Urinary bladder (tissue), 3 donors: ENCODE measurements at regions not wholly inside any gene's neighbourhood (a gene's known extent, or its start where the extent isn't known, plus 50 kb on each side); places are given as distances from the start of the nearest gene placed in this dataset.

ENCODE experiments used
- DNase-seq: peaks from one replicate; pipeline ENCODE4 v3.0.0-alpha.2; 2015; ENCODE audit errors: extremely low spot score
- H3K27ac ChIP-seq: one replicate; pipeline ENCODE4 v1.5.1; 2013; ENCODE audit warnings: low read depth, mild to moderate bottlenecking, moderate library complexity
- H3K36me3 ChIP-seq: one replicate; pipeline ENCODE4 v1.6.1; 2013; ENCODE audit warnings: mild to moderate bottlenecking, moderate library complexity; ENCODE audit not compliant: insufficient read depth
- H3K4me1 ChIP-seq: one replicate; pipeline ENCODE4 v1.6.1; 2013; ENCODE audit warnings: mild to moderate bottlenecking, moderate library complexity; ENCODE audit not compliant: insufficient read depth
- H3K4me3 ChIP-seq: one replicate; pipeline ENCODE4 v1.5.1; 2013; ENCODE audit warnings: low read depth, low read length
- whole genome bisulfite sequencing: extraction: QIAGEN DNeasy Blood & Tissue Kit; methylation state at CpG from one replicate; pipeline ENCODE4 v1.1.7; 2013; 5-methylcytosine and 5-hydroxymethylcytosine counted together
- donor health status: healthy with polysubstance abuse.
- donor health status: healthy.

DNA sequence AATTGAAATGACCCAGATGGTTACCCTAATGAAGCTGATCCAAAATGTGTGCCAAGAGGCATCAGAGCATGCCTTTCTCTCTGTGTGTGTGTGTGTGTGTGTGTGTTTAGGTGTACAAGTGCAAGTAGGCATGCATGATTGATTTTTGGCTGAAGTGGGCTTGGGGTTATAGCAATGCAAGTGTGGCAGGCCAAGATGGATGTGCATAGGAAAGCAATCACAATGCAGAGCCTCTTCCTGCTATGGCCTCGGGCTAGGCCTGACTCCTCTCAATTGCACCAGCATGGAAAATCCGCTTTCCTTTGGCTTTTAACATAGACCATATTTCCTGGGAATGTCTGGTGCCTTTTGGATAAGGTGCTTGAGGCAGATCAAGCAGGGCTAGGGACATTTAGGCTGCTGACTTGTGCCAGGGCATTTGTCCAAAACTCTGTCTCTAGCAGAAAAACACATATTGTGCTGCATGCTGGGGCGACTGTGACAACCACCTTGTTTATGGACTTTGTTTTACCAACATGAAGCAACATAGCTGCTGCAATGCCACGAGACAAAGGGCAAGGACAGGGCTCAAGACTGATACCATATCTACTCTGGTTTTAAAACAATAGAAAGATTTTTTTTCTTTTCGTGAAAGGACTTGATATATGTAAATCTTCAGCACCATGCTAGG lies 395.7 kb downstream of the RAPGEF2 start:
- WGBS = 71% methylated on average over 5 of the region's 5 CpGs
- no peak overlapping the region for H3K27ac ChIP-seq
- no peak overlapping the region for H3K4me3 ChIP-seq
- H3K36me3 ChIP-seq = no peaks in the 10 kb centered on the region
- DNase-seq = no peak
- no peaks in the 10 kb centered on the region for H3K4me1 ChIP-seq

DNA sequence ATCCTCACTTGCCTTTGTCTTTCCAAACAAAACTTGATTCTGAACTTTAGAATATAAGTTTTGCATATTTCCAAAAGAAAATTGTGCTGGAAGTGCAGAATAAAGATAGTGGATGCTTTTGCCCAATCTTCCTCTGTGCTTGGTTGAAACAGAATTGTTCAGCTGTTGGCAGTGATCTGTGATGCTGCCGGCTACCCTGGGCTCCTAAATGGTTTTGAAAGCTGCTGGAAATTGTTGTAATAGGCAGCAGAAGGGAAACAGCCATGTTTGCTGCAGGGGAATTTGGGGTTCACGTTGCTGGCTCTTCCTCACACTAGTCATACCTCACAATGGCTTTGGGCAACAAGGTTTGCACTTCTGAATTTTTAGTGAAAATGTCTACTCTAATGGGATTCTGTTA lies 398.0 kb downstream of the RAPGEF2 start:
- no peak for DNase-seq
- no peak overlapping the region for H3K27ac ChIP-seq
- H3K4me3 ChIP-seq = no peak overlapping the region
- no peaks in the 10 kb centered on the region for H3K36me3 ChIP-seq
- WGBS = 70% methylated on average over 2 of the region's 2 CpGs
- H3K4me1 ChIP-seq = no peaks in the 10 kb centered on the region

DNA sequence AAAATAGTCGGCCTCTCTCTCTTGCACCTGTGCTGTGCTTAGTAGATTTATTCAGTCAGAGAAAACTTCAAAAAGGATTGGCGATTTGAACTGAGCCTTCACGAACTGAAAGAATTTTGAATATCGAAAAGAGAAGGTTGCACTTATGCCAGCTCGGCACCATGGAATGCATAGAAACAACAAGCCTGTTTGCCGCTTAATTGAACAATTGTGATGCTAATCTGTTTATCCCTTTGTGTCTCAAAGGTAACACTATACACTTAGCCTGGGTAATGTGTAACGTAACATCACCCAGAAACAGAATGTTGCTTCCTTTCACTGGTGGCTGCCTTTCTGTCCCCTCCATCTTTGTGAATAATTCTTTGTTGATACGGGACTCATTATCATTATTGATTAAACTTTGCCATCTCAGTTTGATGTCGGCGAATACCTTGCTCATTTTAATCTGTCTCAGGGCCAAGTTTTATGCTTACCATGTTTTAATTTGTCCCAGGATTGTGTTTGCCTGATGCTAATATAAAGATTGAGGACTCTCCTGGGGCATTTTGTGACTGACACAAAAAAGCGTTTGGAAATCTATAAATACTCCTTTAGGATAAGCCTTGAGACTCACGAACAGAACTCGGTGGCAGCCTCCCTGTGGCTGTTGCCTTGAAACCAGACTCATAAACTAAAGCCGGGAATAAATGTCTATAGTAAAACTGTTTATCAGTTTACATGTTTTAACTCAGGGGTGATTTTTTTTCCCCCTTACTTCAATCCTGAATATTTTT lies 400.5 kb downstream of the RAPGEF2 start:
- WGBS = 63% methylated on average over 14 of the region's 14 CpGs
- Histone ChIP-seq H3K36me3 (no peaks in the 10 kb centered on the region), H3K4me3 (no peak overlapping the region), H3K27ac (no peak overlapping the region), H3K4me1 (no peaks in the 10 kb centered on the region)
- DNase-seq = no peak

DNA sequence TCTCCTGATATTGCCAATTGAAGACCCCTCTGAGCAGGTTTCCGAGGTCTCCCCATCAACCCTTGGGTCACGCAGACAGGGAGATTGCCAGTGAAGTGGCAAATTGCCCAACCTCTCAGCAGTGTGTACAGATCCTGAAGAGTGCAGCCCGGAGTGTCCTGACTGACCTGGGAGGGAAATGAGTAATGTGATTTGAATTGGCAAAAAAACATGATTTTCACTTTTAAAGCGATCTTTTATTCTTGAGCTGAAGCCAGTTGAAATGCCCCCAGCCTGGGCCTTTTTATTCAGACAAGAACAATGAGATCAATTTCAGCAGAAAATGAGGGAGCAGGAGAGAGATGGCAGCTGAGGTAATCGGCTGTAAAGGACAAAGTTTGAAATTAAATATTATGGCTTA lies 401.8 kb downstream of the RAPGEF2 start:
- no peak overlapping the region for H3K27ac ChIP-seq
- DNase-seq = no peak
- WGBS = 65% methylated on average over 5 of the region's 5 CpGs
- H3K36me3 ChIP-seq = no peaks in the 10 kb centered on the region
- no peaks in the 10 kb centered on the region for H3K4me1 ChIP-seq
- H3K4me3 ChIP-seq = no peak overlapping the region

DNA sequence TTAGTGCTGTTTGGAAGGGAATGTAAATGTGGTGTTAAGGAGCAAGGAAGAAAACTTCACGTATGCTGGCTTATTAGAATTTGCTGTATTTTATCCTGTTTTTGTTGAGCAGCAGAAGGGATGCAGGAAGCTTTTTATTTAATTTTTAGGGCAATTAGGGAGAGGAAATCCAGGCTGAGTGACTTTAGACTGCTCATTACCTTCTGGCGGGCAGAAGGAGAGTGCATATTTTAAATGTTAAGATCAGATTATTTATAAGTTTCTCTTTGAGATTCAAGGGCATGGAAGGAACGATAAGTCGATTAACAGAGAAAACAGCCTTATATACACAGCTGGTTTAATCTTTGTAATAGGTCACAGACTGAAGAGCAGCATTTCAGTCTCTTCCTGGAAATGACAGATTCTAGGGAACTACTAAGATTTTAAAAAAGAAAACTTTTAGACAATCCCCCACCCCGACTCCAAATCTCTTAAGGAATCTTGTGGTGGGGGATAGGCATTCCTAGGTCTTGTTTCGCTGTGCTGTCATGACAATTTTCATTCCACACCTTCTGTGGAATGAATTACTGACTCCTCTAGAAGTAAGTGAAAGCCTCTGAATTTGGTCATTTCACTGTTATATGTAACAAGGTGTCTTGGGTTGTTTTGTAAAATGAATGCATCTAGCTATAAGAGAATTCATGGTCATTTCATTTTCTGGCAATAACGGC lies 402.5 kb downstream of the RAPGEF2 start:
- no peaks in the 10 kb centered on the region for H3K4me1 ChIP-seq
- H3K36me3 ChIP-seq = no peaks in the 10 kb centered on the region
- no peak overlapping the region for H3K27ac ChIP-seq
- 48% methylated on average over 7 of the region's 7 CpGs for WGBS
- DNase-seq = no peak
- no peak overlapping the region for H3K4me3 ChIP-seq

DNA sequence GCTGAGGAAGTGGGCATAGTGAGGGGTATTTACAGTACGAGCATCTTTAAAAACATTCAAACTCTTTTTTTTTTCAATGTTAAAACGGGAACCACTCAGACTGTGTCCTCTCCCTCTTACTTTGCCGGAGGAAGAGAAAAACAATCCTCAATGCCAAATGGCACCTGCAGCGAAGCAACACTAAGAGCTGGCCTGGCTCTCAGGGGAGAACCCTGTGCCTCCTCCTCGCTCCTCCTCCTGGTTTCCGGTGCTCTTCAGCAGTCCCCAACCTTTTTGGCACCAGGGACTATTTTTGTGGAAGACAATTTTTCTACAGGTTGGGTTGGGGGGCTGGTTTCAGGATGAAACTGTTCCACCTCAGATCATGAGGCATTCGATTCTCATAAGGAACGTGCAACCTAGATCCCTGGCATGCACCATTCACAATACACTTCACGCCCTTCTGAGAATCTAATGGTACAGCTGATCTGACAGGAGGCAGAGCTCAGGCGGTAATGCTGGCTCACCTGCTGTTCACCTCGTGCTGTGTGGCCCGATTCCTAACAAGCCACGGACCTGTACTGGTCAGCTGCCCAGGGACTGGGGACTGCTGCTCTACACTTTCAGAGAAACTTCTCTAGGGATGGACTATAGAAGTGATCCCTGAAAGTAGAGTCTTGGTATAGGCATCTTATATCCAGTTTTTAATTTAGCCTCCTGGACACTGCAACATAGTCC lies 404.1 kb downstream of the RAPGEF2 start:
- no peak for DNase-seq
- Histone ChIP-seq H3K4me3 (no peak overlapping the region), H3K27ac (no peak overlapping the region), H3K36me3 (no peaks in the 10 kb centered on the region), H3K4me1 (no peaks in the 10 kb centered on the region)
- WGBS = 85% methylated on average over 13 of the region's 13 CpGs

DNA sequence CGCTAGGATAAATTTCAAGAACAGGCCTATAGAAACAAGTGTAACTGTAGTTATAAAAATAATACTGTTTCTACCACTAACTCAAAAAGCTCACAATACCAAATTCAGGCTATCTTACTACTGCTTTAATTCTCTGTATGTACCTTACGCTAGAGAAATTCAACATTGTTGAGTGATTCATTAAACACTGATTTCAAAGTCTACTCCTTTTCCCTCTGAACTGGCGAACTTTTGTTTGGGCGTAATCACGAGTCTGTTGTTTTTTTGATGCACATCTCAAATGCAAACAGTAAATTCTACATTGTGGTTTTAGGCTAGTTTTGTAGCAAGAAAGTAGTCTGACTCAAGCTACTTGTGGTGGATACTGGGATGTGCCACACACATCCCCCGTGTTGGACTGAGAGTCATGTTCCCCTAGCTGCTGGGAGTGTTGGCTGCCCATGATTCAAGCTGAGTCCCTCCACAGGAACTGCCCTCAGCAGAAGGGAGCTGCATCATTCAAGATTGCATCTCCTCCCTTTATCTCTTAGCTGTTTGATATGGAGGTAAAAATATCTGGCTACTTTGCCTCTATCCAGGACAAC lies 406.1 kb downstream of the RAPGEF2 start:
- Histone ChIP-seq H3K4me3 (no peak overlapping the region), H3K36me3 (no peaks in the 10 kb centered on the region), H3K27ac (no peak overlapping the region), H3K4me1 (no peaks in the 10 kb centered on the region)
- WGBS = 76% methylated on average over 6 of the region's 6 CpGs
- DNase-seq = no peak

DNA sequence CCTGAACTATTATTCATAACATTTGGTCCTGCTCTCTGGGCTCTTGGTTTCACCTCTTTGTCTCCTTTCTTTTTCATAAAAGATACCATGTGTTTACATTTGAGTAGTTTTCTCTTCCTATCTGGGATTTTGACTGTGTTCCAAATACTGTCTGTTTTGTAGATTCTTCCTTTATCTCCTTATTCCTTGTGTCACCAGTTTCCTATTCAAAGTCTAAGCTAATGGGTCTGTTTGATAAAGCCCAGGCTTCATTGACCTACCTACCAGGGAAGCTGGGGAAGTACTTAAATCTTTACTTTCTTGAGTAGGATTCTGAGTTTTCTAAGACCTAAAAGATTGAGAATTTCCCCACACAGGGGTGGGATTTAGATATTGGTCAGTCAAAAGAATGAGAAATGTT lies 409.5 kb downstream of the RAPGEF2 start:
- DNase-seq = no peak
- no peaks in the 10 kb centered on the region for H3K4me1 ChIP-seq
- H3K27ac ChIP-seq = no peak overlapping the region
- no peaks in the 10 kb centered on the region for H3K36me3 ChIP-seq
- H3K4me3 ChIP-seq = no peak overlapping the region

DNA sequence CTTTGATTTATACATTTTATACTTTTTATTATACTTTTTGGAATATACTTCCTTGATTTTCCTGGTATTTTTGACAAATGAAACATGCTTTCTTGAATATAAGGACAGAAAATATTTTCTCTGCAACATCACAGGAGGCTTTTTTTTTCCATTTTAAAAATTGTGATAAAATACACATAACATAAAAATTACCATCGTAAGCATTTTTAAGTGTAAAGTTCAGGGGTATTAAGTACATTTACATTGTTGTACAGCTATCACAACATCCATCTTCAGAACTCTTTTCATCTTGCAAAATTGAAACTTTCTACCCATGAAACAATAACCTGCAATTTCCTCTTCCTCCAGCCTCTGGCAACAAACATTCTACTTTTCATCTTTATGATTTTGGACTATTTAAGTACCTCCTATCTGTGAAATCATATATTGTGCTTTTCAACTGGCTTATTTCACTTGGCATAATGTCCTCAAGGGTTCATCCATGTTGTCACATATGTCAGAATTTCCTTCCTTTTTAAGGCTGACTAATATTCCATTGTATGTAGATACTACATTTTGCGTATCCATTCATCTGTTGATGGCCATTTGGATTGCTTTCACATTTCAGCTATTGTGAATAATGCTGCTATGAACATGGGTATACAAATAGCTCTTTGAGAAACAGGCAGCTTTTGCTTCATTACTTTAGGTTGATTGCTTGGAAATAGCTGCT lies 412.6 kb downstream of the RAPGEF2 start:
- H3K4me3 ChIP-seq = no peak overlapping the region
- DNase-seq = no peak
- no peak overlapping the region for H3K27ac ChIP-seq
- no peaks in the 10 kb centered on the region for H3K36me3 ChIP-seq
- 88% methylated on average over 2 of the region's 2 CpGs for WGBS
- no peaks in the 10 kb centered on the region for H3K4me1 ChIP-seq

DNA sequence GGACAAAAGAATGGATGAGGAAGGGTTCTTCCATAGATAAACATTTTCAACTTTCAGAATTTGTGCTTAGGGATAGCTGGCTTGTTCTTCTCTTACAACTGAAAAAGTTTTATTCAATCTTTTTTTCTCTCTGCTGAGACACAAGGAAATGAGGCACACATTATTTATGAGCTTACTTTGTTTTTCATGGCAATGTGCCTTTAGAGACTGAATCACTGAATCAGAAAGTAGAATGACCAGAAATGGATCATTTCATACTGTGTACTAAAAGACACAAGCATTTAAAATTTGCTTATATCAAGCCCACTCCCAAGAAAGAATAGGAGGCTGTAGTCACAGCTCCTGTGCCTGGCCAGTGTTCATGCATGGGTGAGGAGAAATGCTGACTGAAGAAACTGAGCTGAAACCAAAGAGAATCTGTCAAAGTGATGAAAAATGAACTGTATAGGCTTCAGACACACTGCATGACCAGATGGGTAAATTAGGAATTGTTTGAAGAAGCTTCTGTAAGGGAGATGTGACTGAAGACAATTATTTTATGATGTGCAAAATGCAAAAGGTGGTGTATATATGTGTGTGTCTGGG lies 413.8 kb downstream of the RAPGEF2 start:
- H3K36me3 ChIP-seq = no peaks in the 10 kb centered on the region
- no peak overlapping the region for H3K27ac ChIP-seq
- H3K4me3 ChIP-seq = no peak overlapping the region
- no peaks in the 10 kb centered on the region for H3K4me1 ChIP-seq
- DNase-seq = no peak

DNA sequence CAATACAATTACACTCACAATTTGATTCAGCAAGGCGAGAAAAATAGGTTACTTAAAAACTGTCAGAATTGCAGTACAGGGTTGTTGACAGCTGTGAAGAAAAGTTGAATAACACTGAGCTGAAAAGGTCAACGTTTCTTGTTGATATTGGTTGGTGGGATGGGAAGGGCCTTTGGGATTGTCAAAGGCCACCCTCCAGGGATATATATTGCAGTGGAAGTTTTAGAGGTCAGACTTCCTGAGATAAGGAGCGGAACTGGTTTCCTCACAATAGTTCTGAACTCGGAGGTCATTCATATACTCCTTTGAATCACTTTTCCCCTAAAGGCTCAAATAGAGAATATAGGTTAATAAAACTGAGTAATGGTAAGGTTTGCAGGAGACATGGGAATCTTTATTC lies 417.2 kb downstream of the RAPGEF2 start:
- Histone ChIP-seq H3K27ac (no peak overlapping the region), H3K36me3 (no peaks in the 10 kb centered on the region), H3K4me1 (no peaks in the 10 kb centered on the region), H3K4me3 (no peak overlapping the region)
- WGBS = 59% methylated on average over 4 of the region's 4 CpGs
- no peak for DNase-seq

DNA sequence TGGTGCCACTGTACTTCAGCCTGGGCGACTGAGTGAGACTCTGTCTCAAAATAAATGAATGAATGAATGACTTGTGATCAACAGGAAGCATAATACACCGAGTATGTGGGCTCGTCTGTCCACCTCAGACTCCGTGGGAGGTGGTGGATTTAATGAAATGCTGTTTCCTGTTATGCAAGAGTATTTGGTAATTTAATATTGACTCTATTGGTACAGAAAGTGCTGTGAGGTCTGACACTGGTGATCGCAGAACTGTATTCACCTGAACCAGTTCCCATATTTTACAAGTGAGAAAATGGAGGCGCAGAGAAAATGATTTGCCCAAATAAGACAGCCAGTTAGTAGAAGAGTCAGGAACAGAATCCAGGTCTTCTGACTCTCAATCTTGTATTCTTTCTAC lies 423.3 kb downstream of the RAPGEF2 start:
- no peaks in the 10 kb centered on the region for H3K4me1 ChIP-seq
- DNase-seq = no peak
- H3K4me3 ChIP-seq = no peak overlapping the region
- no peak overlapping the region for H3K27ac ChIP-seq
- WGBS = 76% methylated on average over 6 of the region's 6 CpGs
- H3K36me3 ChIP-seq = no peaks in the 10 kb centered on the region

DNA sequence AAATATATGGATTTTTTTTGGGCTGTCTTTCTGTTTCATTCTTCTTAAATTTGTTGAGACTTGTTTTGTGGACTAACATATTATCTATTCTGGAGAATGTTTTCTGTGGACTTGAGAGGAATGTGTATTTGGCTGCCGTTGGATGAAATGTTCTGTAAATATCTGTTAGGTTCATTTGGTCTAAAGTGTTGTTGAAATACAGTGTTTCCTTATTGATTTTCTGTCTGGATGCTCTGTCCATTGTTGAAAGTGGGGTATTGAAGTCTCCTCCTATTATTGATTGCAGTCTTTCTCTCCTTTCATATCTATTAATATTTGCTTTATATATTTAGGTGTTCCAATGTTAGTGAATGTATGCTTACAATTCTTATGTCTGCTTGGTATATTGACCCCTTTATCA lies 431.8 kb downstream of the RAPGEF2 start:
- 74% methylated on average over 1 of the region's 1 CpG for WGBS
- no peaks in the 10 kb centered on the region for H3K36me3 ChIP-seq
- no peak overlapping the region for H3K27ac ChIP-seq
- no peak for DNase-seq
- no peak overlapping the region for H3K4me3 ChIP-seq
- H3K4me1 ChIP-seq = no peaks in the 10 kb centered on the region
